Fibroblast of skin of left quadriceps (primary cell): ENCODE measurements at regions not wholly inside any gene's neighbourhood (a gene's known extent, or its start where the extent isn't known, plus 50 kb on each side); places are given as distances from the start of the nearest gene placed in this dataset.

Experiments
- DNase-seq, 2 experiments: peaks; one replicate each; pipeline ENCODE4 v3.0.0-alpha.2; 2013; ENCODE audit warnings: low read depth in 2 of 2

DNA sequence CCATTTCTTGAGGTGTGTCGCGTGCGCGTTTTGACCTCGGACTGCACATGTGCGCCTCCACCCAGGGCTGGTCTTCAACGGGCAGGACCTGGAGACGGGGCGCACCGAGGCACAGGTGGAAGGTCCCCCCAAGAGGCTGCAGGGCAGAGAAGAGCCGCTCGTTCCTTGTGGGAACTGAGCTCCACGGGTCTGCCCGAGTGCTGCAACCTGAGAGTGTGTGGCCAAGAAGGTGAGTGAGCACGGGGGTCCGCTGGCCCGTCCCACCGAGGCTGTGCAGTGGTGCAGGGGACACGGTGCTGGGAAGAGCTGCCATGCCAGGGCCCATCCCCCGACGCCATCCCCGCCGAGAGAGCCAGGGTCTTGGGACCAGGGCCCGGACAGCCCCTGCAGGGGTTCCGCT, 268.3 kb downstream of the GALR1 start:
- DNase-seq = no peak

DNA sequence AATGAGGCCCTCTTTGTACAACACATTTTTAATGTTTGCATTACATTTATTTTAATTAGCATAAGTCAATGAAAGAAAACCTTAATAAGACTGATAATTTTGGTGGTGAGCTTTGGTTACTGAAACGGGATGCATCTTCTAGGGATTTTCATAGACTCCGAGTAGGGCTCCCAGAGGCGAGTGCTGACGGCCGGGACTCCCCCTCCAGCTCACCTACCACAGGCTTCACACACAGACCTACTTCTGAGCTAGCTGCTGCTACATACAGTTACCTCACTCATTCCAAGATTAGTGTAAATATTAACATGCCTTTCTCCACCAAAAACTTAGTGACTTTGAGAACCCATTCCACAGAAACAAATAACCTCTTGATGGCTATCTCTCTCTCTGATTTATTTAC, 271.1 kb downstream of the GALR1 start:
- DNase-seq = no peak

DNA sequence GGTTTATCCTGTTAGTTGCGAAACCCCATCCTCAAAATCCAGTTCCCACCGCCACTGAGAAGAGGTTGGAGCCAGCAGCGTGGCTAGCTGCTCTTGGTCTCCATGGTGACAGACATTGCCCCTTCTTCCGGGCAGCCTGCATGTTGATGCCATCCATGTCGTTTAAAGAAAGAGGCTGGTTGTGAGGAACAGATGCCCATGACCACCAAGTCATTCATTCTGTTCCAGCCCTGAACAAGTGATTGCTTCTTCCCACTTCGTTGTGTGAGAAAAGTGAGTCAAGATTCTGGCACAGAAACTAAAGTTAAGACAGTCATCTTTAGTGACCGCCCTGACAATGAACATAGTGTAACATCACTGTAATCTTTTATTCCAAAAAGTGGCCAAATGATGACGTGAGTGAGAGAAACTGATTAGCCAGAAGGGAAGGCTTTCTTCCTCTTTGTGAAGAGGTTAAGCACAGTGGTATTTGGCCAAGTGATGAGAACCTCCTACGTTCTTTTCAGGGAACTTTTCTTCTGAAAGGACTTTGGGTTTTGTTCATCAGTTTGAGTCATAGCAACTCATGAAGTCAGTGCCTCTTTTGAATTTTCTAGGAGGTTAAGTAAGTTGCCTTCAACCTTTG, 272.5 kb downstream of the GALR1 start:
- DNase-seq = no peak

DNA sequence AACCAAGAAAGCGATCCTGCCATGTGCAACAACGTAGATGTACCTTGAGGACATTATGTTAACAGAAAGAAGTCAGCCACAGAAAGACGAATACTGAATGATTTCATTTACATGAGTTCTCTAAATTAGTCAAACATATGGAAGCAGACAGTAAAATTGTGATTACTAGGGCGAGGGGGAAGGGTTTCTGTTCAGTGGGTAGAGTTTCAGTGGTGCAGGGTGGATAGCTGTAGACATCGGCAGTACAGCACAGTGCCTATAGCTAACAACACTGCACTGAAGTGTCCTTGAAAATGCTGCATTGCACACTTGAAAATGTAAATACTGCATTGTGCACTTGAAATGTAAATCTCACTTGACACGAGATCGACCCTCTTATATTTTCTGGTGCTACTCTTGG, 275.3 kb downstream of the GALR1 start:
- DNase-seq = no peak

- DNase-seq = no peak
Observed at GRCh38 chr18:77526962-77527361, 277.3 kb downstream of the GALR1 start.

GRCh38 chr18:77528872-77529271, 279.2 kb downstream of the GALR1 start:
- no peak for DNase-seq

DNA sequence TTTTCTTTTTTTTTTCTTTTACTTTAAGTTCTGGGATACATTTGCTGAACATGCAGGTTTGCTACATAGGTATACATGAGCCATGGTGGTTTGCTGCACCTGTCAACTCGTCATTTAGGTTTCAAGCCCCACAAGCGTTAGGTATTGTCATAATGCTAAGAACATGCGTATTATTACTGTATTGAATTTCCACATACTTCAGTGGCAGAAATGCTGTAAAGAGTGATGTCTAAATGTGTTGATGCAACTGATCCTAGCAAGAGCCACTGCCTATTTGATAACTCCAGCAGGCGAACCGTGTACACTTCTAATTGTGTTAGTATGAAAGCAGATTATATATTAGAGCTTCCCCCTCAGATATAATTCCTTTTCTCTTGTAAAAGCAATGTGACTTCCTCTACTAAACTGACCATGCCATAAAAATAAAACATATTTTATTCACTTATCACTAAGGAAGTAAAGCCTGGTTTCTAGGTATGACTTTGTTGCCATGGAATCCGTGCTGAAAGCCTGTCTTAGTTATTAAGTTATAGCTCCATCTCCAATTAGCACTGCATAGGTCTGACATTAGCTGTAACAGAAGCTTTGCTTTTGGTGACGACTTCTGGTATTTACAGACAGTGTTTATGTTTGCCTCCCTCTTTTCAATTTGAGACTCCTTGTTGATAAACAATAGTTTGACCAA, 280.0 kb downstream of the GALR1 start:
- DNase-seq = no peak

- DNase-seq = no peak
Observed at GRCh38 chr18:77530732-77531131, 281.1 kb downstream of the GALR1 start.

DNA sequence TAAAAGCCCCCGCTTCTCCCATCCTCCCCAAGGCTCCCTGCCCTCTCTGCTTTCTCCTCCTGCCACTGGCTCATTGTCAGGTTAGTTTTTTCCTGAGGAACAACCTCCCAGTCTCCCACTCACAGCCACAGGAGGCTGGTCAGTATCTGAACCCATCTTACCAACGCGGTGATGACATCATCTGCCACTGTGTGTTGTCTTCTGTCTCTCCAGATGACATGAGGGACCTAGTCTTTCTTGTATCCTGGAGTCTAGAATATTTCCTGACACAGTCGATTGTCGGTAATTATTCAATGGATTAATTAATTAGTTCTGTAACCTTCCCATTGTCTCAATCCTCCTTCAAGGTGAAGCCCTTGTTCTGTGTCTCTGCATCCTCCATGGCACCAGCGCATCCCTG, 290.2 kb downstream of the GALR1 start:
- DNase-seq = no peak

DNA sequence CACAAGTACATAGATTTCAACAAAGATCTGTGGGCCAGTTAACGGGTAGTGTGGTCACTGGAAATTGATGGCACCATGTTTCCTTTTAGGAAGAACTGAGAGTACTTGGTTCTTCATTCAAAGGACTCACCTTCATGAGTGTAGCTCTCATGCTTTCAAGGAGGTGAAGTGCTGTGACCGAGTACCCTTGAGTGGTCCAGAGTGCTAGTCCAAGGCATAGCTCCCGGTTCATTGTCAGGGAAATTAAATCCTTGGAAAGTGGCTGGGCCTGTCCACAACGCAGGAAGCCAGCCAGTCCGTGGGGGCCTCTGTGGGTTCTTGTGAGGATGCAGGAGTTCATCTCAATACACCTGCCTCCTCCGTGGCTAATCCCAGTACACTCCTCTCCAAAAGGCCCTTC, 295.1 kb downstream of the GALR1 start:
- DNase-seq = no peak

- DNase-seq = no peak
Observed at GRCh38 chr18:77547757-77548156, 298.1 kb downstream of the GALR1 start.

GRCh38 chr18:77548790-77549420, 299.3 kb downstream of the GALR1 start:
- no peak for DNase-seq

DNA sequence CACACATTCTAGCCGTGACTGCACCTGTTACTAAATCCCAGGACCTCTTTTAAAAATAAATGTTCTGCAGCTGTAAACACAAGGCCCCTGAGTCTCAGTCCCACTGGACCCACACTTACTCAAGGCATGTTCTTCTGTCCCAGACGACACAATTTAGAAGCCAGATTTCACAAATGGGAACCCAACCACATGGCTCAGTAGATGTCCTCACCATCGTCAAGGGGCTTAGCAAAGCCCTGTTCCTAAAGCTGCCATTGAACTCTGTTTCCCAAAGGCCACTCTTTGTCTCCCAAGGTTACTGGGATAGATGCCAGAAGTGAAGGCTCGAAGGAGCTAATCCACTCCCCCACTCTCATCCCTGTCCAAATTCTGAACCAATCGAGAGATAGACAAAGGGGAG, 301.0 kb downstream of the GALR1 start:
- no peak for DNase-seq

GRCh38 chr18:77551055-77551454, 301.4 kb downstream of the GALR1 start:
- DNase-seq = no peak

DNA sequence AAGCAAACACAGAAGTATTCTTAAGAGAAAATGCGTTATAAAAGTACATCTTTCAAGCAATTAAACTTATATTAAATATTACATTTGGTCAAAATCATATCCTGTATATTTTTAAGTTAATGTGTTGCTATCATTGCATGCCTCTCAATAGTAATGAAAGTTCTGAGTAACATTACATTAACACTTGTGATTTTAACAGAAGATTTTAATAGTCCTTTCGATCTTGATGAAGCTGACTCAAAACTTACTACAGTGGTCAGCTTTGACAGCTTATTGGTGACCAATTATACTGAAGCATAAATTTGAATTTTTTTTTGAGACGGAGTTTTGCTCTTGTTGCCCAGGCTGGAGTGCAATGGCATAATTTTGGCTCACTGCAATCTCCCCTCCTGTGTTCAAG, 303.3 kb downstream of the GALR1 start:
- DNase-seq = no peak

GRCh38 chr18:77554061-77554460, 304.4 kb downstream of the GALR1 start:
- no peak for DNase-seq

DNA sequence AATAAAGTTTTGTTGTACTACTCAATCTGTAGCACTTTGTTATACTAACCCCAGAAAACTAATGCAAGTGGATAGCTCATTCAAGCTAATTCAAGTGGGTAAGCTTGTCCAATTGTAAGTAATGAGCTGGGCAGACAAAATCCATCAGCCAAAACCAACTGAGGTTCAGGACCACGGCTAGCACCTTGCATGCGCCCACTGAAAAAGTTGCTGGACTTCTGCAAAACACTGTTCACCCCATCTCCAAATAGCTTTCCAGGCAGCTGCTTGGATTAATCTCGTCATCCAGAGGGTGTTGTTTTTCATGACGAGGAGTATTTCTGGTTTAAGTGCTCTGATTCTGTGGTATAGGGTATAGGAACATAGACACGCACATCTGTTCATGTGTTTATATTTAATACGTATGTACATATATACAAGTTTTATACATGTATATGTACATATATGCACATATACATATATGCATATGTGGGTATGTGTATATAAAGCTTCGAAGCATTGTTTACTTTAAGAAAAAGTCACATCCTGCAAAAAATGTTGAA, 307.5 kb downstream of the GALR1 start:
- no peak for DNase-seq

- no peak for DNase-seq
Observed at GRCh38 chr18:77559274-77559910, 309.7 kb downstream of the GALR1 start.

- no peak for DNase-seq
Observed at GRCh38 chr18:77560341-77560992, 310.8 kb downstream of the GALR1 start.

GRCh38 chr18:77566604-77567003, 317.0 kb downstream of the GALR1 start:
- DNase-seq = no peak

GRCh38 chr18:77567205-77567604, 317.6 kb downstream of the GALR1 start:
- DNase-seq = no peak

DNA sequence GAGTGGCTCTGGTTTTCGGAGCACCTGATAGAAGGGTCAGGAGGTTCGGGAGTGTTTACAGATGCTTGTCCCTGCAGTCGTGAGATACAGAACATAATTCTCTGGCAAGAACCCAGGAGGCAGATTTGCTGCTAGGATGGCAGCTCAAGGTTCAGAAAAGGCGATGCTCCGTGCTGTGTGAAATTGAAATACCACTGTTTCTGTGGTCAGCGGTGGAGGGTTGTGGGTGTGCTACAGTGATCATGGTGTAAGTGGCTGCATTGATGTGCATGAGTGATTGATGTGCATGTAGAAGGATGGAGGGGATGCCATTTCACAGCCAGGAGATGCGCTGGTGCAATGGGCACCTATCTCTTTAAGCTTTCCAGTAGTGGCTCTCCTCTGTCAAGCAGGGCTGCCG, 322.1 kb downstream of the GALR1 start:
- DNase-seq = no peak
